Tongue (tissue), 1 donor: ENCODE measurements at regions not wholly inside any gene's neighbourhood (a gene's known extent, or its start where the extent isn't known, plus 50 kb on each side); places are given as distances from the start of the nearest gene placed in this dataset.

ENCODE experiments used
- DNase-seq: peaks from one replicate; pipeline ENCODE4 v3.0.0-alpha.2; 2015

DNA sequence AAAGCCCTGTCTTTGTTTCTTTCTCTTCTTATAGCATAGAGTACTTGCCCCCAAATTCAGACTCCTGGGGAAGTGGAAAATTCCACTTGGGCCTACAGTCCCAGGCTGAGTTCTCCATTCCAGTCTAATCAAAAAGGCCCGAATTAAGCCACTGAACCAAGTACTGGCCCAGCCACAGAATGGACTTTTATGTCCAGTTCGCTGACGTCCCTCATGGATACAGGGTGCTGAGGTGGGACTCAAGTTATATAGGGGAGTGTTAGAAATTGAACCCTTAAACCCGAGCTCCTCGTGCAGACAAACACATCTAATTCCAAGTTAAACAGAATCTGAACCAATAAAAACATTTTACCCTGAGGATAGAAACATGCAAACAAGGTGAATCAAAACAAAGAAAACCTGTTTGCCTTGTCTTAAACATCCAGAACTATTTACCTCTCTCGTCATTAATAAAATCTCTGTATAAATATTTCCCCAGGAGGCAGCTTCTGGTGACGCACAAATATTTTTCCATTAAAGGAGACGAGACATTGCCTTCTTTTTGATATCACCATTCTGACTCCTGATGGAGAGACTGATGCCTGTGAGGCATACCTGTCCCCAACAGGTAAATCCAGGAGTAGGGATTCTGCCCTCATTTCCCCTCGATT is 136.8 kb upstream of the ARL4C start:
- DNase-seq, result peak; percentile 49

GRCh38 chr2:234632527-234633391 is 135.9 kb upstream of the ARL4C start:
- peak; percentile 66 for DNase-seq

DNA sequence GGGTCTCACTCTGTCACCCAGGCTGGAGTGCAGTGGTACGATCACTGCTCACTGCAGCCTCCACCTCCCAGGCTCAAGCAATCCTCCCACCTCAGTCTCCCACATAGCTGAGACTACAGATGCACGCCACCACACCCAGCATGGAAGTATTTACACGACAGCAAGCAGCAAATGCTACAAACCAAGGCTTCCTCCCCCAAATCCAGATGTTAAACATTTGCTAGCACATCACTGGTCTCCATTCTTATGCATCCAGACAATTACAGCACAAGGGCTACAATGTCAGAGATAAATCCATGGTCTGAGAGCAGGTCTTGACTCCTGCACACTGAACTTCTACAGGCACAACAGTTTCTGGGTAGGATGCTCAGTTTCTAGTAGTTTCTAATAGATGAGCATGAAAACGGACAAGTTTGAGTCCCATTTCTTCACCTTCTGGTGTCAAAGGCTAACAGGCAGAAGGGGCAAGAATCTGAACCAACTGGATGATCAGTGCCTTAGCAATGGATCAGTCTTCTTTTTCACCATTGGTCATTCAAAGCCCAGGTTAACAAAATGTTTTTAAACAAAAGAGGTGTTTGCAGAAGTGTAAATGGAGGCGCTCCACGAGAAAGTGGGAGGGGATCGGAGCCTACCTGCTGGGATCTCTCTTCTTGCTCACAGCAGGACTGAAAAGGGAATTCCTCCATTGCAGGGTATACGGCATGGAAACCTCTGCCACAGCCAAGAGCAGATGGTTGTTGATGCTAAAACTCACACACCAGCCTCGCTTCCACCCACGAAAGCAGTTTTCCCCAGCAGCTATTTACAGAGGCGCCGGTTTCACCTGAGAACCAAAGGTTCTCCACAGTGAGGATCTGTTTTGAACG is 135.0 kb upstream of the ARL4C start:
- no peak for DNase-seq

- peak; percentile 40 for DNase-seq
These were observed 133.9 kb upstream of the ARL4C start for GRCh38 chr2:234630801-234631261.

GRCh38 chr2:234629596-234629995 is 132.7 kb upstream of the ARL4C start:
- no peak for DNase-seq

- DNase-seq, result no peak
These were observed 132.1 kb upstream of the ARL4C start for GRCh38 chr2:234628953-234629352.

DNA sequence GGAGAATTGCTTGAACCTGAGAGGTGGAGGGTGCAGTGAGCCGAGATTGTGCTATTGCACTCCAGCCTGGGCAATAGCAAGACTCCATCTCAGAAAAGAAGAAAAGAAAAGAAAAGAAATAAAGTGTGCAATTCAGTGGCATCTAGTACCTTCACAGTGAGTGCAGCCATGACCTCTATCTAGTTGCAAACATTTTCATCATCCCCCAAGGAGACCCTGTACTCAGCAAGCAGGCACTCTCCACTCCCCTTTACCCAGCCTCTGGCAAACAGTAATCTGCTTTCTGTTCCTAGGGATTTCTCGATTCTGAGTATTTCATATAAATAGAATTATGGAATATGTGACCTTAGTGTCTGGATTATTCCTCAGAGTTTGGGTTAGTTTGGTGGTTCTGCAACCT is 130.4 kb upstream of the ARL4C start:
- DNase-seq, result no peak

GRCh38 chr2:234626566-234627130 is 129.8 kb upstream of the ARL4C start:
- no peak for DNase-seq

- no peak for DNase-seq
These were observed 128.9 kb upstream of the ARL4C start for GRCh38 chr2:234625626-234626250.

DNA sequence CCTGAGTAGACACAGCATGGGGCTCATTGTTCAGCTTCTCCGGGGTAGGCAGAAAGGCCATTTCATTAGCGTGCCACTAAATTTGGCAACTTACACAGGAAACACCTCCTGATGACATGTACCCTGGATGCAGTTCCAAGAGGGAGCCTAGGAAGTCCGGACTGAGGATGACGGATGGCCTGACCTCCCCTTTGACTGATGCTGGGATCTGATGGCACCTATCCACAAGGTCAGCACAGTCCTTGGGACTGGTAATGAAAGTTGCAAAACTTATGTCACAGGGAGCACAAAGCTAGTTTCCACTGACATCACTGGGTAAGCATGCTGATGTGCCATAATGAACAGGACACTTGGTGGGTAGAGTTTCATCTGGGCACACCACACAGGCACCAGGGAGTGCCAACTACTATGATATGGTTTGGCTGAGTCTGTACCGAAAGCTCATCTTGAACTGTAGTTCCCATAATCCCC is 126.7 kb upstream of the ARL4C start:
- peak; percentile 37 for DNase-seq

DNA sequence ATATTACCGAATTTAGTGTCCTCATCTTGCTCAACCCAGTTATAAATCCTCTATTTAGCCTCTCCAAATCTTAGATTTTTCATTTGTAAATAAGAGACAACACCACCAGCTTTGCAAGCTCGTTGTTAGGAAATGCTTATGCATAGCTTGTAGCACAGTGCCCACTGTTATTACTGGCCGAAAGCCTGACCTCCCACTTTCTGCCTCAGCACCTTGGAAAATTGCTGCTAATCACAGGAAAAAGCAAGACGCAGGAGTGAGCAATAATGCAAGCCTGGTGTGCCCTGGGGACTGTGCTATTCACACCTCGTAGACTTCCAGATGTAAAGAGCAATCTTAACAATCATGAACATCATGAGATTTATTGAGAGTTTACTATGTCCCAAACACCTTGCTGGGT is 124.2 kb upstream of the ARL4C start:
- DNase-seq, result no peak

DNA sequence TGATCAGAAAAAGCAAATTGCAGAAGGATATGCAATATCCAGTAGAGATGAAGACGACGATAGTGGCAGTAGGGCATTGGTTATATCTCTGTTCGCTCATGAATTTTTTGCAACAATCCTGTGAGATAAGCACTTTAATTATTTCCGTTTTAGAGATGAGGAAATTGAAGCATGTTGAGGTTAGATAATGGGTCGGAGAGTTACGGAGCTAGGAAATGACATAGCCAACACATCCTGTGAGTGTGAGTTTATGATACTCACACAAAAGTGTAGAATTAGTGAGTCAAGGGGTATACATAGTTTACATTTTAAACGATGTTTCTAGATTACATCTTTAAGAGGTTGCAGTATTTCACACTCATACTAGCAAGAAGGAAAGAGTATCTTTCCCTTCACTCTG is 123.1 kb upstream of the ARL4C start:
- no peak for DNase-seq

GRCh38 chr2:234615643-234616356 is 118.9 kb upstream of the ARL4C start:
- no peak for DNase-seq

GRCh38 chr2:234611209-234611608 is 114.3 kb upstream of the ARL4C start:
- no peak for DNase-seq

DNA sequence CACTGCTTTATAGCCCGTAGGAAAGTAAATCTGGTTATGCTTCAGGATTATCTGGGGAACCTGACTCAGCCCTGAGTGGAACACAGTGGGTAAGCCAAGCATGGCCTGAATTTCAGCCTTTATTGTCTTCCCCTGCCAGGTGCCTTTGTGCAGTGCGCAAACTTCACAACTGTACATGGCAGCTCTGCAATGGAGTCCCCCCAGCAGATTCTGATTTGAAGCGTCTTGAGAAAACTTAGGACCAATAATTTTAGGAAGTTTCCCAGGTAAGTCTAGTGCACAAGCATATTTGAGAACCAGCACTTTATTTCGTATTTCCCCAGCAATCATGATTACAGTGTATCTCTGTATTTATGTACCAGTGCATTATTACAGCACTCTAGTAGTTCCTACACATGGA is 112.1 kb upstream of the ARL4C start:
- DNase-seq, result no peak

DNA sequence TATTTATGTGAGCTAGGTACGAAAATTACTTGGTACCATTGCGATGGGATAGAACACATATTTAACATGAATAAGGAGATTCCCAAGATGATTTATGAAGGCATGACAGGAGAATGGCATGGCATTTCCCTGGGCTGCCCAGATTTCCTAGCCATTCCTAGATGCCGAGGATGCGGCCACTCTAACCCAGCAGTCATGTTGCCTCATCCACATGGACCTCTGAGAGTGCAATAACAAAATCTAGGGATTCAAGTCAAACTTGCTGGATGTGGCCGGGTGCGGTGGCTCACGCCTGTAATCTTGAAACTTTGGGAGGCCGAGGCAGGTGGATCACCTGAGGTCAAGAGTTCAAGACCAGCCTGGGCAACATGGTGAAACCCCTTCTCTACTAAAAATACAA is 110.8 kb upstream of the ARL4C start:
- DNase-seq, result no peak

DNA sequence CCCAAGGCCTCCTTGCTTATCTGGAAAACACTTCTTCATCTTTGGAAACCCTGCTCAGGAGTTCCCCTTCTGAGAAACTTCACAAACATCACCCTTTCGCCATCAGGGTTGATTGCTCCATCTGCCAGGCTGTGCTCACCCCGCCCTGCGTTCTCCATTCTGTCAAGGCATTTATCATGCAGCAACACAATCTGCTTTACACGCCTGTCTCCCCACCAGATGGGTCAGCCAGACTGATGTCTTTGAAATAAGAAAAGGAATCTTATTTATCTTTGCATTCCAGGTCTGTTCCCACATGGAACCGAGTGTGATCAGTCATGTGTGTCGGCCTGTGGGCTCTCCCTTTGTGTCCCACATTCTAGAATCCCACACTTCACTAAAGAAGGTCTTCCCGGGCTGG is 110.0 kb upstream of the ARL4C start:
- DNase-seq, result no peak

GRCh38 chr2:234603619-234604018 is 106.7 kb upstream of the ARL4C start:
- DNase-seq, result no peak

DNA sequence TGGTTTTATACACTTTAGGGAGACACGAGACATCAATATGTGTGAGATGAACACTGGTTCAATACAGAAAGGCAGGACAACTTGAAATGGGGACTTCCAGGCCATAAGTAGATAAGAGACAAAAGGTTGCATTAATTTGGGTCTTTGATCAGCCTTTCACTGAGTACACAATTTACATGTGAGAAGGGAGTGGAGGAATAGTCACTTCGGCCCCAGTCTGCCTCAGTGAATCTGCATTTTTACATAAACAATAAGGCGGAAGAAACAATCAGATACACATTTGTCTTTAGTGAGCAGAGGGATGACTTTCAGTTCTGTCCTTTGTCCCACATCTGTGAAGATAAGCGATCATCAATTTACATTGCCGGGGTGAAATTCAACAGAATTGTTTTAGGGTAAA is 104.3 kb upstream of the ARL4C start:
- DNase-seq, result no peak

DNA sequence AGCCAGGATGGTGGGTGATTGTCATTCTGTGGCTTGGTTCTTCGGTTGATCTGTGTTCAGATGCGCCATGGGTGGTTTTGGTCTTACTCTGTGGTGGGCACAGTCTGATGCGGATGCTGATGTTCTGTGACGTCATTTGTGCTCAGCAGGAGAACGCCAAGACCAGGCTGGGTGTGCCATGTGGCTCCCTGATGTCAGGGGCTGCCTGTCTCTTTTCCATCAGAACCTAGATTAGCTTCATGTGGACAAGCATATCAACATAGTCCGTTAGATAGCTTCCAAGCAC is 100.6 kb upstream of the ARL4C start:
- no peak for DNase-seq
